Endothelial cell of umbilical vein (primary cell): ENCODE measurements at regions not wholly inside any gene's neighbourhood (a gene's known extent, or its start where the extent isn't known, plus 50 kb on each side); places are given as distances from the start of the nearest gene placed in this dataset.

Experiments used
- BruUV-seq: library from RNA; stranded (reverse); fragments of 400-500 nt; replicated peaks from 2 replicates; lab custom pipeline; 2021; lab: Mats Ljungman, UMichigan
- CTCF ChIA-PET: fragments of 300-600, 350-600 bp; sonication (Branson Sonifier 250); formaldehyde crosslinking; loops from one replicate; lab custom pipeline; 2021; ENCODE audit warnings: antibody characterized with exemption, inconsistent platforms; lab: Charles Lee
- POLR2A ChIA-PET: fragments of 300-600, 350-600 bp; sonication (Branson Sonifier 250); formaldehyde crosslinking; loops from one replicate; lab custom pipeline; 2021; ENCODE audit warnings: antibody characterized with exemption, inconsistent platforms; lab: Charles Lee
- DNase-seq: peaks from one replicate; pipeline ENCODE4 v3.0.0-alpha.2; 2011; ENCODE audit warnings: low read depth, low spot score
- FAIRE-seq: peaks from 2 replicates; lab custom pipeline; 2011; peaks lifted over from hg19 to GRCh38; lab: Jason Lieb, UNC
- H2AFZ ChIP-seq: 2 replicates; pipeline ENCODE4 v1.6.0; 2012; ENCODE audit warnings: low read depth, low read length, control low read depth, inconsistent platforms
- H3K27ac ChIP-seq: 2 replicates; pipeline ENCODE4 v1.5.1; 2011; ENCODE audit warnings: low read depth, mild to moderate bottlenecking, control low read depth, low read length, moderate library complexity; ENCODE audit not compliant: insufficient read depth
- H3K27me3 ChIP-seq, 2 experiments: 2 replicates each; pipeline versions ENCODE4 v1.6.0 to v1.6.1; 2011; ENCODE audit warnings: low read length in 2 of 2, mixed read lengths in 1 of 2; ENCODE audit not compliant: control insufficient read depth in 2 of 2, insufficient read depth in 2 of 2
- H3K36me3 ChIP-seq, 2 experiments: 2 replicates in 1 of 2; 3 replicates in 1 of 2; pipeline ENCODE4 v1.5.1; 2011; ENCODE audit warnings: low read length in 2 of 2, mild to moderate bottlenecking in 1 of 2, moderate library complexity in 1 of 2; ENCODE audit not compliant: control insufficient read depth in 2 of 2, insufficient read depth in 2 of 2; ENCODE audit errors: extremely low read depth in 1 of 2
- H3K4me1 ChIP-seq: 3 replicates; pipeline ENCODE4 v1.5.1; 2011; ENCODE audit warnings: mild to moderate bottlenecking, low read length; ENCODE audit not compliant: control insufficient read depth, insufficient read depth; ENCODE audit errors: extremely low read depth
- H3K4me2 ChIP-seq: 2 replicates; pipeline ENCODE4 v1.6.1; 2011; ENCODE audit warnings: low read length, control low read depth, mixed read lengths; ENCODE audit not compliant: insufficient read depth
- H3K4me3 ChIP-seq, 3 experiments: fragments of 200-600 bp in 1 of 3; sonication (generic), shearing (Covaris generic) in 1 of 3; replicated peaks in 1 of 3; 2 replicates each; pipeline ENCODE4 v1.5.1; 2011 to 2016; ENCODE audit warnings: control low read depth in 3 of 3, low read length in 3 of 3, mild to moderate bottlenecking in 2 of 3, inconsistent platforms in 1 of 3, low read depth in 1 of 3, moderate library complexity in 1 of 3; ENCODE audit not compliant: insufficient read depth in 1 of 3
- H3K79me2 ChIP-seq: 2 replicates; pipeline ENCODE4 v1.6.0; 2012; ENCODE audit warnings: low read length, inconsistent platforms; ENCODE audit not compliant: control insufficient read depth, insufficient read depth
- H3K9ac ChIP-seq: replicated peaks from 2 replicates; pipeline ENCODE3; 2011; ENCODE audit warnings: low read length, control low read depth; ENCODE audit not compliant: insufficient read depth; ENCODE audit errors: extremely low read depth
- H3K9me1 ChIP-seq: replicated peaks from 3 replicates; pipeline ENCODE4 v1.6.0; 2011; ENCODE audit warnings: mild to moderate bottlenecking, low read length; ENCODE audit not compliant: control insufficient read depth, insufficient read depth; ENCODE audit errors: extremely low read depth
- H3K9me3 ChIP-seq: replicated peaks from 2 replicates; pipeline ENCODE4 v1.5.1; 2012; ENCODE audit warnings: low read length, inconsistent platforms; ENCODE audit not compliant: control insufficient read depth, insufficient read depth
- H4K20me1 ChIP-seq: replicated peaks from 2 replicates; pipeline ENCODE3; 2011; ENCODE audit warnings: mild to moderate bottlenecking, low read length; ENCODE audit not compliant: control insufficient read depth, insufficient read depth; ENCODE audit errors: extremely low read depth
- CTCF ChIP-seq, 2 donors: IDR thresholded peaks; 1 replicate in 1 of 2; 2 replicates in 1 of 2; pipeline ENCODE4 v1.5.1; 2011; ENCODE audit warnings: low read length in 2 of 2, mild to moderate bottlenecking in 2 of 2, moderate library complexity in 2 of 2, control low read depth in 1 of 2, inconsistent platforms in 1 of 2, low read depth in 1 of 2; ENCODE audit not compliant: insufficient read depth in 1 of 2; ENCODE audit errors: extremely low read depth in 1 of 2
- EZH2 ChIP-seq: IDR thresholded peaks from 2 replicates; pipeline ENCODE4 v1.6.1; 2012; ENCODE audit warnings: borderline replicate concordance, low read depth, mild to moderate bottlenecking, moderate library complexity, low read length, inconsistent platforms; ENCODE audit not compliant: severe bottlenecking
- FOS ChIP-seq: IDR thresholded peaks from 2 replicates; pipeline ENCODE4 v1.6.1; 2011; ENCODE audit warnings: mild to moderate bottlenecking, low read length, moderate library complexity, borderline replicate concordance; ENCODE audit not compliant: insufficient read depth
- GATA2 ChIP-seq: IDR thresholded peaks from 2 replicates; pipeline ENCODE4 v1.7.0; 2011; ENCODE audit warnings: low read depth, mild to moderate bottlenecking, moderate library complexity, mixed read lengths, low read length; ENCODE audit not compliant: insufficient read length, insufficient read depth
- JUN ChIP-seq: IDR thresholded peaks from 2 replicates; pipeline ENCODE4 v1.6.1; 2011; ENCODE audit warnings: borderline replicate concordance, low read depth; ENCODE audit not compliant: insufficient read length, insufficient read depth
- MAX ChIP-seq: IDR thresholded peaks from 2 replicates; pipeline ENCODE4 v1.6.1; 2011; ENCODE audit not compliant: insufficient read depth, insufficient read length
- MYC ChIP-seq: IDR thresholded peaks from one replicate; pipeline ENCODE4 v1.6.1; 2011; ENCODE audit warnings: mild to moderate bottlenecking, low read depth, low read length
- POLR2AphosphoS5 ChIP-seq: IDR thresholded peaks from 2 replicates; pipeline ENCODE4 v1.6.1; 2012; ENCODE audit warnings: low read depth, mild to moderate bottlenecking, control low read depth, low read length, moderate library complexity; ENCODE audit not compliant: insufficient read depth
- dilution Hi-C: fragments of 300-500 bp; cut with MboI; formaldehyde crosslinking; loops from one replicate; pipeline ENCODE4 v1.15.0; 2019; ENCODE audit warnings: low sequenced_read_pairs; ENCODE audit not compliant: extremely low pct_ligation_motif_present
- intact Hi-C: fragments of 100-400 bp; cut with micrococcal nuclease; formaldehyde crosslinking; loops from one replicate; pipeline ENCODE4 v1.10.0; 2022

GRCh38 chrX:35728481-35728880 is 69.7 kb upstream of the MAGEB16 start:
- H3K4me2 ChIP-seq: no peak overlapping the region
- DNase-seq (no peak), FAIRE-seq (no peak)
- no peaks in the 10 kb centered on the region for H3K9me3 ChIP-seq
- BruUV-seq: no TSS peak
- H3K4me1 ChIP-seq: no peaks in the 10 kb centered on the region
- dilution Hi-C loops (no loop called here), intact Hi-C loops (loop anchor here (5.0 kb wide), 1 partner anchor 1151 kb away; no protein-coding TSS in a partner anchor)
- no peaks in the 10 kb centered on the region for H3K9me1 ChIP-seq
- H3K27me3 ChIP-seq: no peaks in the 10 kb centered on the region
- H3K79me2 ChIP-seq: no peaks in the 10 kb centered on the region
- no peak overlapping the region for H3K27ac ChIP-seq
- no peak overlapping the region for H2AFZ ChIP-seq
- TF ChIP-seq MYC (no peak), GATA2 (no peak), POLR2AphosphoS5 (no peak), JUN (no peak), FOS (no peak), CTCF (IDR thresholded peaks at IDR 0.05; ENCODE audit: extremely low read depth in 1 of 2, insufficient read depth in 1 of 2, low read depth in 1 of 2, low read length in 2 of 2) (no peak), EZH2 (no peak), MAX (no peak)
- no peaks in the 10 kb centered on the region for H3K36me3 ChIP-seq
- ChIA-PET POLR2A (no interaction called here), CTCF (no interaction called here)
- H4K20me1 ChIP-seq: no peaks in the 10 kb centered on the region
- no peak overlapping the region for H3K4me3 ChIP-seq
- no peak overlapping the region for H3K9ac ChIP-seq
